H1 (cell line): ENCODE measurements at regions not wholly inside any gene's neighbourhood (a gene's known extent, or its start where the extent isn't known, plus 50 kb on each side); places are given as distances from the start of the nearest gene placed in this dataset.

Experiments used
- CHD7 ChIP-seq: fragments of 300-600 bp; sonication (generic); IDR thresholded peaks from 2 replicates; pipeline ENCODE4 v1.7.1; 2012; ENCODE audit warnings: low read length, moderate library complexity, mild to moderate bottlenecking, inconsistent platforms; ENCODE audit not compliant: insufficient replicate concordance
- GTF2F1 ChIP-seq: IDR thresholded peaks from 2 replicates; pipeline ENCODE4 v1.6.1; 2012; ENCODE audit warnings: low read depth, low read length, improper control_type of control experiment, borderline replicate concordance
- RAD21 ChIP-seq, 2 experiments: IDR thresholded peaks in 1 of 2; conservative IDR thresholded peaks in 1 of 2; 2 replicates each; pipeline ENCODE4 v1.6.1; 2011; ENCODE audit warnings: low read depth in 2 of 2, low read length in 2 of 2, improper control_type of control experiment in 1 of 2, inconsistent platforms in 1 of 2, mild to moderate bottlenecking in 1 of 2, moderate library complexity in 1 of 2
- USF2 ChIP-seq: IDR thresholded peaks from 2 replicates; pipeline ENCODE4 v1.6.1; 2011; ENCODE audit warnings: low read length, improper control_type of control experiment

- TF ChIP-seq USF2 (no peak), CHD7 (no peak), GTF2F1 (no peak), RAD21 (IDR thresholded peaks at IDR 0.05 in 1 of 2, conservative IDR thresholded peaks at IDR 0.05 in 1 of 2; ENCODE audit: low read depth in 2 of 2, low read length in 2 of 2) (no peak)
Measured at GRCh38 chr5:176736931-176737745, 73.2 kb upstream of the UNC5A start (continued).
